ENCODE measurements at regions not wholly inside any gene's neighbourhood (a gene's known extent, or its start where the extent isn't known, plus 50 kb on each side); places are given as distances from the start of the nearest gene placed in this dataset.

DNA sequence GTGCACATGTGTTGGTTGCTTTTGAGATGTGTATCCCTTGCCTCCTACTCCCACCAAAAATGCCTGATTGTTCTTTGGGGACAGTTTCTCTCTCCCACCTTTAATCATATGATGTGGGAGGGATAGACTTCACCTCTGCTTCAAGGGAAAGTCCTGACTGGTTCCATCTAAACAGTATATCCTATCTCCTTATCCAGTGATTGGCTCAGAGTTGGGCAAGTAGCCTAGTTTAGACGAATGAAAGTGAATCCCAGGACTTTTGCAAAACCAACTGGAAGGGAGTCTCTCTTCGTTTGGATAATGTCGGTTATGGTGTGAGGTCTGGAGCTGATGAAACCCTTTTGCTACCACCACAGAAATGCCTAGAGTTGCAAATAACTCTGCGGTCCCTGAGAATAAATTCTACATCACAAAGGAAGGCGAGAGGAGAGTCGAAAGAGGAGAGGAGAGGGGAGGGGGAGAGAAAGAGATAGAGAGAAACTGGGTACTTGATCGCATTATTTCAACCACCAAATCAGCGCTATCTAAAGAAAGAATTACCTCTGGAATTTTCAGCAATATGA, 77.1 kb upstream of the SALL1 start:
- TF ChIP-seq EZH2 (IDR thresholded peaks at IDR 0.05; ENCODE audit: borderline replicate concordance) (no peak), CTCF (IDR thresholded peaks at IDR 0.05; ENCODE audit: poor library complexity) (no peak), EZH2phosphoT487 (IDR thresholded peaks at IDR 0.05; ENCODE audit: low read depth, severe bottlenecking, unreplicated experiment) (no peak)
- Histone ChIP-seq H3K4me1 (ENCODE audit: insufficient read depth) (peaks cover 3% of the 10 kb centered on the region), H3K79me2 (no peaks in the 10 kb centered on the region), H3K4me3 (no peak overlapping the region), H4K20me1 (ENCODE audit: insufficient read depth, poor library complexity, severe bottlenecking) (no peaks in the 10 kb centered on the region), H3K36me3 (replicated peaks; ENCODE audit: insufficient read depth, low read depth) (no peaks in the 10 kb centered on the region), H3K9me2 (replicated peaks; ENCODE audit: insufficient read depth) (no peaks in the 10 kb centered on the region), H3K27me3 (peaks cover 20% of the 10 kb centered on the region), H3K27ac (no peak overlapping the region), H3K9me3 (ENCODE audit: low read depth) (no peaks in the 10 kb centered on the region), H3K4me2 (no peak overlapping the region), H2AFZ (no peak overlapping the region)
- DNase-seq (ENCODE audit: low spot score) = no peak
- 63% methylated on average over 8 of the region's 8 CpGs for WGBS (ENCODE audit: low lambda C conversion rate, missing lambda C conversion rate)

GRCh38 chr16:51225878-51226277, 74.8 kb upstream of the SALL1 start:
- H3K9me2 ChIP-seq (replicated peaks; ENCODE audit: insufficient read depth) = no peaks in the 10 kb centered on the region
- H4K20me1 ChIP-seq (ENCODE audit: insufficient read depth, poor library complexity, severe bottlenecking) = no peaks in the 10 kb centered on the region
- peaks cover 3% of the 10 kb centered on the region for H3K4me1 ChIP-seq (ENCODE audit: insufficient read depth)
- no peak overlapping the region for H3K4me3 ChIP-seq
- no peak overlapping the region for H2AFZ ChIP-seq
- H3K27ac ChIP-seq = no peak overlapping the region
- no peak for DNase-seq (ENCODE audit: low spot score)
- no peaks in the 10 kb centered on the region for H3K36me3 ChIP-seq (replicated peaks; ENCODE audit: insufficient read depth, low read depth)
- WGBS (ENCODE audit: low lambda C conversion rate, missing lambda C conversion rate) = 76% methylated on average over 6 of the region's 6 CpGs
- no peaks in the 10 kb centered on the region for H3K79me2 ChIP-seq
- TF ChIP-seq EZH2 (IDR thresholded peaks at IDR 0.05; ENCODE audit: borderline replicate concordance) = no peak
- no peak for TF ChIP-seq CTCF (IDR thresholded peaks at IDR 0.05; ENCODE audit: poor library complexity)
- no peak for TF ChIP-seq EZH2phosphoT487 (IDR thresholded peaks at IDR 0.05; ENCODE audit: low read depth, severe bottlenecking, unreplicated experiment)
- H3K4me2 ChIP-seq = no peak overlapping the region
- no peaks in the 10 kb centered on the region for H3K9me3 ChIP-seq (ENCODE audit: low read depth)
- peaks cover 11% of the 10 kb centered on the region for H3K27me3 ChIP-seq

- Histone ChIP-seq H3K4me3 (no peak overlapping the region), H3K27me3 (peaks cover 7% of the 10 kb centered on the region), H3K9me3 (ENCODE audit: low read depth) (no peaks in the 10 kb centered on the region), H3K4me1 (ENCODE audit: insufficient read depth) (peaks cover 3% of the 10 kb centered on the region), H3K27ac (no peak overlapping the region), H3K79me2 (no peaks in the 10 kb centered on the region), H3K9me2 (replicated peaks; ENCODE audit: insufficient read depth) (no peaks in the 10 kb centered on the region), H3K4me2 (no peak overlapping the region), H4K20me1 (ENCODE audit: insufficient read depth, poor library complexity, severe bottlenecking) (no peaks in the 10 kb centered on the region), H2AFZ (no peak overlapping the region), H3K36me3 (replicated peaks; ENCODE audit: insufficient read depth, low read depth) (no peaks in the 10 kb centered on the region)
- WGBS (ENCODE audit: low lambda C conversion rate, missing lambda C conversion rate) = 93% methylated on average over 2 of the region's 2 CpGs
- TF ChIP-seq CTCF (IDR thresholded peaks at IDR 0.05; ENCODE audit: poor library complexity) (no peak), EZH2 (IDR thresholded peaks at IDR 0.05; ENCODE audit: borderline replicate concordance) (no peak), EZH2phosphoT487 (IDR thresholded peaks at IDR 0.05; ENCODE audit: low read depth, severe bottlenecking, unreplicated experiment) (no peak)
- no peak for DNase-seq (ENCODE audit: low spot score)
Measured at GRCh38 chr16:51224317-51224716, 73.2 kb upstream of the SALL1 start.

DNA sequence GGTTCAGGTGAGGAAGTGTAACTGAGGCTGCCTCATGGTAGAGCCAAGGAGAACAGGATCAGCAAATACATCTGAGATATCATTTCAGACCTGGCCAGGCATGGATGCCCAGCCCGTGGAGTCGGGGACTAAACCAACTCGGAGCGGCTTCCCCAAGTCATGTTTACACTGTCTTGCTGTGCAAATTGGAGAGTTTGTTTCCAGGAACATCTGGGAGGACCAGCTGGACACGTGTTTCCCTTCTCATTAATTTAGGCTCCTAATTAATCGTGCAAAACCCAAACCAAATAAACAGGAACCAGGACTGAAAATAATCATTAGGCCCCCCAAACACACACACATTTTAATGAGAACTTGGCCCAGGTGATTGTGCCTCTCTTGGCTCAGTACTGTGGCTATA, 70.9 kb upstream of the SALL1 start:
- TF ChIP-seq EZH2 (IDR thresholded peaks at IDR 0.05; ENCODE audit: borderline replicate concordance) (no peak), CTCF (IDR thresholded peaks at IDR 0.05; ENCODE audit: poor library complexity) (no peak), EZH2phosphoT487 (IDR thresholded peaks at IDR 0.05; ENCODE audit: low read depth, severe bottlenecking, unreplicated experiment) (no peak)
- WGBS (ENCODE audit: low lambda C conversion rate, missing lambda C conversion rate) = 60% methylated on average over 6 of the region's 6 CpGs
- Histone ChIP-seq H3K9me3 (ENCODE audit: low read depth) (no peaks in the 10 kb centered on the region), H2AFZ (no peak overlapping the region), H3K79me2 (no peaks in the 10 kb centered on the region), H3K9me2 (replicated peaks; ENCODE audit: insufficient read depth) (no peaks in the 10 kb centered on the region), H3K27me3 (no peaks in the 10 kb centered on the region), H4K20me1 (ENCODE audit: insufficient read depth, poor library complexity, severe bottlenecking) (no peaks in the 10 kb centered on the region), H3K4me1 (ENCODE audit: insufficient read depth) (peaks cover 3% of the 10 kb centered on the region), H3K36me3 (replicated peaks; ENCODE audit: insufficient read depth, low read depth) (no peaks in the 10 kb centered on the region), H3K27ac (no peak overlapping the region), H3K4me3 (no peak overlapping the region), H3K4me2 (no peak overlapping the region)
- DNase-seq (ENCODE audit: low spot score) = no peak
